AG04449 (cell line): ENCODE measurements at regions not wholly inside any gene's neighbourhood (a gene's known extent, or its start where the extent isn't known, plus 50 kb on each side); places are given as distances from the start of the nearest gene placed in this dataset.

Source experiments
- CTCF ChIA-PET: fragments of 350-600 bp; formaldehyde crosslinking; extraction: SDS; loops from one replicate; lab custom pipeline; 2021; ENCODE audit warnings: antibody characterized with exemption; lab: Yijun Ruan, JAX
- POLR2A ChIA-PET: fragments of 400-600, 350-600 bp; formaldehyde crosslinking; extraction: SDS; loops from one replicate; lab custom pipeline; 2020; ENCODE audit warnings: antibody characterized with exemption, inconsistent platforms; lab: Yijun Ruan, JAX
- DNase-seq: peaks from one replicate; pipeline ENCODE4 v3.0.0-alpha.2; 2010; ENCODE audit warnings: low read depth, low spot score
- H3K4me3 ChIP-seq: 2 replicates; pipeline ENCODE4 v1.5.1; 2011; ENCODE audit warnings: low read depth, mild to moderate bottlenecking, control low read depth, low read length
- CTCF ChIP-seq: IDR thresholded peaks from one replicate; pipeline ENCODE4 v1.5.1; 2011; ENCODE audit warnings: mild to moderate bottlenecking, moderate library complexity, low read length, control low read depth, inconsistent platforms; ENCODE audit not compliant: insufficient read depth; ENCODE audit errors: missing control alignments

- no peak for DNase-seq
- no peak for TF ChIP-seq CTCF
- no peak overlapping the region for H3K4me3 ChIP-seq
- CTCF ChIA-PET = no interaction called here
- POLR2A ChIA-PET = no interaction called here
Measured at GRCh38 chr20:20903773-20904500, 191.5 kb upstream of the RALGAPA2 start.

GRCh38 chr20:20897922-20898321, 185.5 kb upstream of the RALGAPA2 start:
- ChIA-PET POLR2A (no interaction called here), CTCF (no interaction called here)
- no peak for TF ChIP-seq CTCF
- H3K4me3 ChIP-seq = no peak overlapping the region
- DNase-seq = no peak

GRCh38 chr20:20897145-20897544, 184.7 kb upstream of the RALGAPA2 start:
- no peak overlapping the region for H3K4me3 ChIP-seq
- CTCF ChIA-PET = interaction anchor here (1.3 kb wide), 1 partner anchor 37 kb away, joined by 4 read pairs; no protein-coding TSS in a partner anchor
- POLR2A ChIA-PET = no interaction called here
- DNase-seq = no peak
- no peak for TF ChIP-seq CTCF

GRCh38 chr20:20896606-20897005, 184.2 kb upstream of the RALGAPA2 start:
- no peak for DNase-seq
- TF ChIP-seq CTCF = no peak
- ChIA-PET CTCF (interaction anchor here (1.3 kb wide), 1 partner anchor 36 kb away, joined by 4 read pairs; no protein-coding TSS in a partner anchor), POLR2A (no interaction called here)
- H3K4me3 ChIP-seq = no peak overlapping the region

GRCh38 chr20:20895537-20895936, 183.1 kb upstream of the RALGAPA2 start:
- ChIA-PET POLR2A (no interaction called here), CTCF (no interaction called here)
- no peak overlapping the region for H3K4me3 ChIP-seq
- no peak for DNase-seq
- TF ChIP-seq CTCF = no peak

- no peak overlapping the region for H3K4me3 ChIP-seq
- no peak for DNase-seq
- TF ChIP-seq CTCF = no peak
- ChIA-PET POLR2A (no interaction called here), CTCF (no interaction called here)
Measured at GRCh38 chr20:20894753-20895152, 182.3 kb upstream of the RALGAPA2 start.
